ENCODE measurements at regions not wholly inside any gene's neighbourhood (a gene's known extent, or its start where the extent isn't known, plus 50 kb on each side); places are given as distances from the start of the nearest gene placed in this dataset.

DNA sequence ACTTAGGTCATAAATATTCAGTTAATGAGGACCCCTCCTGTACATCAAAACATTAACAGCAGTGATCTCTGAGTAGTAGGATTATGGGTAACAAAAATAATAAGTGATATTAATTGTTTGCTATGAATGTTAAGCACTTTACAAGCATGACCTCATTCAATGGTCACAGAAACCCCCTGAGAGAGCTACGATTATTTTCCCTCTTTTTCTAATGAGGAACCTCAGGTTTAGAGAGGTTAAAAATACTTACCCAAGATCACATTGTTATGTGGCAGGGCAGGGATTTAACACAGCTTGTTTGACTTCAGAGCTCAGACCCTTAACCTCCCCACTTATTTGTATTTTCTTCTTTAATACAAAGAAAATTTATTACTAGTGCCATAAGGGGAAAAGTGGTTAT lies 228.2 kb downstream of the TBL1XR1 start:
- ChIA-PET POLR2A (no interaction called here), CTCF (interaction anchor here (0.5 kb wide), 1 partner anchor 250 kb away, joined by 3 read pairs; no protein-coding TSS in a partner anchor)
- intact Hi-C loops (cut with micrococcal nuclease) = no loop called here
- H3K27ac Mint-ChIP-seq = no peak overlapping the region
- no peak overlapping the region for H3K4me3 Mint-ChIP-seq
- H3K9me3 Mint-ChIP-seq = no peaks in the 10 kb centered on the region
- H3K4me1 Mint-ChIP-seq (ENCODE audit: low read depth) = no peaks in the 10 kb centered on the region
- no peaks in the 10 kb centered on the region for H3K27me3 Mint-ChIP-seq
- no peaks in the 10 kb centered on the region for H3K36me3 Mint-ChIP-seq
- DNase-seq = no peak

DNA sequence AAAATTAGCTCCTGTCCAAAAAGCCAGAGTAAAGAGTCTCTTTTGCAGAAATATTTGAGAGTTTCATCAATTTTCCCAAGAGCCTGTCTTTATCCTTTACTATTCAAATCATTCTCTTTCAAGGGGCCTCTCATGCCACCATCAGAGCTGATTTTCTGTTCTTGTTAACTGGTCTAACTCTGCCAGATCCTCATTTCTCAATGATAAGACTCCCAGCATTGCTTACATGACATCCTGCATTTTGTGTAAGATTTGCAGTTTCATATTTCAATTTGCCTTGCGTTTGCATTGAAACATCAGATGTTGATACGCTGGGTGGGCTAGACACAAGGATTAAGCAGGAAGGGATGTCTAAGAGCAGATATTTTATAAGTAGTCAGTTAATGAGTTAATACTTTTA lies 228.7 kb downstream of the TBL1XR1 start:
- CTCF ChIA-PET = interaction anchor here (0.5 kb wide), 1 partner anchor 251 kb away, joined by 3 read pairs; no protein-coding TSS in a partner anchor
- no peaks in the 10 kb centered on the region for H3K9me3 Mint-ChIP-seq

DNA sequence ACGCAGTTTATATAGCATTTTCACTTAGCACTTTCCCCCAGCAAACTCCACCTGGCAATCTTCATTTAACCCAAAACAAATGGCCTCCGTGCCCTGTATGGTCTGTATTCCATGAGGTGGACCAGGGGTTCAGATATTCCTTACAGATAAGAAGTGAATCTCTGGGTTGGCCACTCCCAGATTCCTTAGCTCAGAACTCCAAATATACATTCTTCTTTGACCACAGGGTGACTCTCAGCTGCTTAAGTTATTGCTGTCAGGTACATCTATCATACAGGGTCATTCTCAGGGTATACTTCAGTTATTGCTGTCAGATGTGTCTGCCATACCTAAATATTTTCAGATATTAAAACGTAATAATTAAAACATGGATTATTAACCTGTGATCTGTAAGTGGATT lies 229.8 kb downstream of the TBL1XR1 start:
- intact Hi-C loops (cut with micrococcal nuclease) = no loop called here
- CTCF ChIA-PET = interaction anchor here (0.6 kb wide), 1 partner anchor 88 kb away, joined by 3 read pairs; no protein-coding TSS in a partner anchor
- H3K9me3 Mint-ChIP-seq = no peaks in the 10 kb centered on the region
- H3K4me1 Mint-ChIP-seq (ENCODE audit: low read depth) = no peaks in the 10 kb centered on the region
- POLR2A ChIA-PET = no interaction called here
- no peak overlapping the region for H3K27ac Mint-ChIP-seq
- DNase-seq = no peak
- H3K36me3 Mint-ChIP-seq = no peaks in the 10 kb centered on the region
- peaks cover 3% of the 10 kb centered on the region for H3K27me3 Mint-ChIP-seq
- no peak overlapping the region for H3K4me3 Mint-ChIP-seq

More for the DNA sequence above, 228.7 kb downstream of the TBL1XR1 start:
- POLR2A ChIA-PET = no interaction called here
- H3K27me3 Mint-ChIP-seq = no peaks in the 10 kb centered on the region
- H3K36me3 Mint-ChIP-seq = no peaks in the 10 kb centered on the region
- intact Hi-C loops (cut with micrococcal nuclease) = no loop called here
- H3K4me3 Mint-ChIP-seq = no peak overlapping the region
- no peak for DNase-seq
- no peaks in the 10 kb centered on the region for H3K4me1 Mint-ChIP-seq (ENCODE audit: low read depth)
- H3K27ac Mint-ChIP-seq = no peak overlapping the region

DNA sequence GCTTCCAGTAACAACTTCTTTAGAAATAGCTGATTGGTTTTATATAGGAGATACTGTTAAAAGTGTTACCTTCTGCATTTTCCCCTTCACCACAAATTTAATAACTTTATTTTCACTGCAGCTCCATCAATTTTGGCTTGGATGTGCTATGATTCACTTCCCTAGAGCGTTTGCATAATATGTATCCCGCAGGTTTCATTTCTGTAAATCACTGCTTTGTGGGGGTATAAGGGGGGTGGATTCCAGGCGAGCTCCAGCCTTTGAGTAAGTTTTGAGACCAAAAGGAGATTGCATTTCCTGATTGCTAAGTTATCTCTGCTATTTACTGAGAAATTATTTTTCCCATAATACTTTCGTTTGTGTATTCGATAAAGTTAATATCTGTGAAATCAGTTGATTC lies 232.6 kb downstream of the TBL1XR1 start:
- Mint-ChIP-seq H3K27me3 (peaks cover 6% of the 10 kb centered on the region), H3K36me3 (no peaks in the 10 kb centered on the region), H3K9me3 (no peaks in the 10 kb centered on the region), H3K4me1 (ENCODE audit: low read depth) (no peaks in the 10 kb centered on the region), H3K4me3 (no peak overlapping the region), H3K27ac (no peak overlapping the region)
- ChIA-PET POLR2A (no interaction called here), CTCF (interaction anchor here (1.4 kb wide), 1 partner anchor 26 kb away, joined by 3 read pairs; no protein-coding TSS in a partner anchor)
- intact Hi-C loops (cut with micrococcal nuclease) = no loop called here
- DNase-seq = no peak

DNA sequence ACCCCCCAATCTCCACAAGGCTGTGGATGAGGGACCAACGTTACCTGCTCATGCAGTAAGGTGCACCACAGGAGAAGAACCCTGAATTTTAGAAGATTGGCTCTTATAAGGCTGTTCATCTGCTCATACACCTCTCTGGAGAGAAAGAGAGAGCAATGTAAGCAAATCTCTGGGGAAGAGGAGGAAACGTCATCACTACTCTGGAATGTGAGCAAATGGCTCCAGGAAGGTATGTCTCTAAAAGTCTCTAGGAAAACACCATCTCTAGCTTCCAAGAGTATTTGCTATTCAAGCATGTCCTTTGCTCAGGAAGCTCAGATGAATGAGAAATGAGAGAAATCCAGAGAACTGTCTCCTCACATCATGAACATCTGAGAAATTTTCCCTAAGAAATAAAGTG lies 235.4 kb downstream of the TBL1XR1 start:
- CTCF ChIA-PET = interaction anchor here (0.9 kb wide), 1 partner anchor 23 kb away, joined by 3 read pairs; no protein-coding TSS in a partner anchor
- H3K36me3 Mint-ChIP-seq = no peaks in the 10 kb centered on the region

DNA sequence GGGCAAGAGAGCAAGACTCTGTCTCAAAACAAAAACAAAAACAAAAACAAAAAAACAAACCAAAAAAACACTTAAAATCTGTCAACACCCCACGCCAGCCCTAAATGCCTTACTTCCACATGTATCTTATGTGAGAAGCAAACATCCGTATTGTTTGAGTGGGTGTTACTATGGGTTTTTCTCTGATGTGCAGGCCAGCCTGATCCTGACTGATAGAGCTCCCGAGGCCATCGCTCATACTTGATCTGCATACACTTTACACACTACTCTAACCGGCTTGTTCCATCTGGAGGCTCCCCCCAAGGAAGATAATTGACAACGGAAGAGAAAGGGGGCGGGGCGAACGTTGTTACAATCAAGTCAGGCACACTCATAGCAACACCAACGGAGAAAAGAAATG lies 237.4 kb downstream of the TBL1XR1 start:
- Mint-ChIP-seq H3K27me3 (peaks cover 6% of the 10 kb centered on the region), H3K4me1 (ENCODE audit: low read depth) (no peaks in the 10 kb centered on the region), H3K27ac (no peak overlapping the region), H3K4me3 (no peak overlapping the region), H3K9me3 (no peaks in the 10 kb centered on the region), H3K36me3 (no peaks in the 10 kb centered on the region)
- no peak for DNase-seq
- CTCF ChIA-PET = no interaction called here
- POLR2A ChIA-PET = no interaction called here
- intact Hi-C loops (cut with micrococcal nuclease) = no loop called here

More for the DNA sequence above, 235.4 kb downstream of the TBL1XR1 start:
- Mint-ChIP-seq H3K4me1 (ENCODE audit: low read depth) (no peaks in the 10 kb centered on the region), H3K9me3 (no peaks in the 10 kb centered on the region), H3K27me3 (peaks cover 6% of the 10 kb centered on the region), H3K4me3 (no peak overlapping the region), H3K27ac (no peak overlapping the region)
- intact Hi-C loops (cut with micrococcal nuclease) = no loop called here
- POLR2A ChIA-PET = no interaction called here
- DNase-seq = no peak

DNA sequence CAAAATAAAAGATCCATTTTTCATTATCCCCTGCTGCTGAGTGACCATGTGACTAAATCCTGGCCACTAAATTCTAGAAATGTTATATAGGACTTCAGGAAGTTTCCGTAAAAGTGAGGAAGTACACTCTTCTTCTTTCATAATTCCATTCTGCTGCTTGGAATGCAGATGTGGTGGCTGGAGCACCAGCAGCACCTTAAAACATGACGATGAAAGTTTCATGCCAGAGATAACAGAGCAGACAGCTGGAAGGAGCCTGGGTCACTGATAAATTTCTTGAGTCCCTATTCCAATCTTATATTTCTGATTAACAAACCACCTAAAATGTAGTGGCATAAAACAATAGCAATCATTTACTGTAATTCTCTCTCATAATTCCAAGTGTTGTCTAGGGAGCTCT lies 238.7 kb downstream of the TBL1XR1 start:
- intact Hi-C loops (cut with micrococcal nuclease) = no loop called here
- Mint-ChIP-seq H3K4me1 (ENCODE audit: low read depth) (no peaks in the 10 kb centered on the region), H3K36me3 (no peaks in the 10 kb centered on the region), H3K4me3 (no peak overlapping the region), H3K27ac (no peak overlapping the region), H3K9me3 (no peaks in the 10 kb centered on the region), H3K27me3 (peaks cover 6% of the 10 kb centered on the region)
- ChIA-PET POLR2A (no interaction called here), CTCF (interaction anchor here (0.9 kb wide), 1 partner anchor 20 kb away, joined by 3 read pairs; no protein-coding TSS in a partner anchor)
- DNase-seq = no peak

DNA sequence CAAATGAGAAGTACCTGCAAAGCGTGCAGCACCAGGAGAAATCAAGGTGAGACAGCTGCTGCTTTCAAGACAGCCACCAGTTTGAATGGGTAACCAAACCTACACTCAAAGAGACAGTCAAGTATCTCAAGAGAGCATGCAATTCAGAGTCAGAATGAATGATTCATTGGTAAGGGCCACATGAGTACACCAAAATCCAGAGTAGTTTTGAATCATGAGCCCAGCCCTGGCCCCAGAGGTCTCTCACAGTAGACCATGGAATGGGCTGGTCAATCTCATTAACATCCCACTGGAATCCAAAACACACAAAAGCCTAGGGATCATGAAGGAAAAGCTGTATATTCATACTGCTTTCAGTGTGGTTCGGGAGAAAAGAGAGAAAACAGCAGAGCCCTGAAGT lies 242.8 kb downstream of the TBL1XR1 start:
- Mint-ChIP-seq H3K4me1 (ENCODE audit: low read depth) (no peaks in the 10 kb centered on the region), H3K4me3 (no peak overlapping the region), H3K27me3 (no peaks in the 10 kb centered on the region), H3K9me3 (no peaks in the 10 kb centered on the region), H3K36me3 (no peaks in the 10 kb centered on the region), H3K27ac (no peak overlapping the region)
- intact Hi-C loops (cut with micrococcal nuclease) = no loop called here
- ChIA-PET POLR2A (no interaction called here), CTCF (interaction anchor here (1.1 kb wide), 1 partner anchor 16 kb away, joined by 3 read pairs; no protein-coding TSS in a partner anchor)
- DNase-seq = no peak

DNA sequence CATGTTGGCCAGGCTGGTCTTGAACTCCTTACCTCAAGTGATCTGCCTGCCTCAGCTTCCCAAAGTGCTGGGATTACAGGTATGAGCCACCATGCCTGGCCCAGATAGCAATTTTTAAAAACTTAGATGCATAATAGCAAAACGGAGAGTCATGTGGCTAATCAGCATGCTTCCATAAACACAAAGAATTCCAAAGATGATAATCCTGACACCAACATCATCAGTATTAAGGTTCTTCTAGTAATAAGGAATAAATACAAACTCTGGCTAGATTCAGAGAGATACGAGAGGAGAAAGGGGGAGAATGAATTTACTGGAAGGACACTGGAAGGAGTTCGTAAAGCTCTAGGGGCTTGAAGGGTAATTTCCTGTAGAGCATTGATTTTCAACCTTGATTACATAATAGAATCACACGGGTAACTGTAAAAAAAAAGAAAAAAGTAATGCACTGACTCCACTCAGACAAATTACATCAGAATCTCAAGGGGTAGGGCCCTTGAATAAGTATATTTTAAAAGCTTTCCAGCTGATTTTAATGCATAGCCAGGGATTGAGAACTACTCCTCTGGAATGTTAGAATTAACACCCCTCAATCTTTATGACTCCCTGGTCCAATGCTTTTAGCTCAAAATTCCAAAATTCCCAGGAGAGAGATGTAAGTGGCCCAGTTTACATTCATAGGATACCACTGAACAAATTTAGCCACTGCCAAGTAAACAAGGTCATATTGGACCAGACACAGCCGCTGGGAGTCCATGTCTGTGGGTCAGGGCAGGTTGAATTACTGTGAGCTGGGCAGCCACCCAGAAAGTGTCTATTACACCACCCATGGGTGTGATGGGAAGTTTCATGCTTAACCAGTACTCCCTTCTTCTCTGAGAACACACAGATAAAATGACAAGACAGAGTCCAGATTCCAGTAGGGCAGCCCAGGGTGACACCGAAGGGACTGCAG lies 243.9 kb downstream of the TBL1XR1 start:
- POLR2A ChIA-PET = no interaction called here
- no peaks in the 10 kb centered on the region for H3K4me1 Mint-ChIP-seq (ENCODE audit: low read depth)
- no peak overlapping the region for H3K27ac Mint-ChIP-seq
- CTCF ChIA-PET = interaction anchor here (1.1 kb wide), 1 partner anchor 15 kb away, joined by 3 read pairs; no protein-coding TSS in a partner anchor
- no peaks in the 10 kb centered on the region for H3K36me3 Mint-ChIP-seq
- H3K4me3 Mint-ChIP-seq = no peak overlapping the region
- intact Hi-C loops (cut with micrococcal nuclease) = no loop called here
- H3K9me3 Mint-ChIP-seq = no peaks in the 10 kb centered on the region
- H3K27me3 Mint-ChIP-seq = no peaks in the 10 kb centered on the region
- no peak for DNase-seq

DNA sequence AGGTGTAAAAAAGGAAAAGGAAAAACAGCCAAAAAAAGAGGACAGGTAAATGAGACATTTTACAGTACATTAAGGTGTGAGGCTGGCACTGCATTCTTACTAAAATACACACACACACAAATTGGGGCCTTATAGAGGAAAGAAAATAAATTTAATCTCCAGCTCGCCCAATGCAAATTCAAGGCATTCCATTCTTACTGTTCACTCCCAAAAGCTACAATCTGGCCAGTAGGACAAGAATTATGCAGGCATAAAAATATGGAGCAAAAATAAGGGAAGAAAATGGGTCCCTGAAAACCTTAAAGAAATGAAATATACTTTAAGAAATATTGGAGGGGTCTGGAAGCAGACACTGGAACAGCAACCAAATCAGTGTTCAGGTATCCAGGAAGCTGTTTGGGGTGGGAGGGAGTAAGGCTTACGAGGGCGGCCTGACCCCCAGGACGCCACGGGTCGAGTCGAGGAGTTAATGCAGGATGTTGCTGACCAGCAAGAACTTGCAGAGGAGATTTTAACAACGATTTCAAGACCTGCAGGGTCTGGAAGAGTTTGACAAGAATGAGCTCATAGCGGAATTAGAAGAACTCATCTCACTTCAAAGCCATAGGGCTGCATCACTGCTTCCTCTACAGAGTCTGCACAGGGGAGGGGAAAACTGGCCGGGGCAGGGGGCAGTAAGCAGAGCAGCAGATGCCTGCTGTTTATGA lies 245.5 kb downstream of the TBL1XR1 start:
- Mint-ChIP-seq H3K36me3 (no peaks in the 10 kb centered on the region), H3K9me3 (no peaks in the 10 kb centered on the region), H3K4me3 (no peak overlapping the region), H3K27me3 (no peaks in the 10 kb centered on the region), H3K27ac (no peak overlapping the region), H3K4me1 (ENCODE audit: low read depth) (no peaks in the 10 kb centered on the region)
- intact Hi-C loops (cut with micrococcal nuclease) = no loop called here
- ChIA-PET CTCF (interaction anchor here (1.2 to 1.9 kb wide), 2 partner anchors 13 to 79 kb away, joined by 3 to 6 read pairs; no protein-coding TSS in a partner anchor), POLR2A (no interaction called here)
- DNase-seq = no peak

DNA sequence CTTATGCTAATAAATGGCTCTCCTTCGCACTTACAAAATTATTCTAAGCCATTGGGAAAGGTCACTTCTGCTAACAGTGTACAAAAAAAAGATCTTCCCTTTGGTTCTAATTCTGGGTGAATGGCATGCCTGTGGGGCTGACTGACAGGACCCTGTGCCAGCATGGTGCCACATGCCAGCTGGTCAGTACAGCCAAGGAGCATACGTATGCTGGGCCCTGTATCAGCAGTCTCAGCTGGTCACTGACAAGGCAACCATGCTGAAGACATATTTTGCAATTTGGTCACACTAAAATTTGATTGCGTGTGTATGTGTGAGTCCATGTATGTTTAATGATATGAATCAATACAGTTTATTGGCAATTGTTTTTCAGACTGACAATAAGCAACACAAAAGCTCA lies 246.1 kb downstream of the TBL1XR1 start:
- Mint-ChIP-seq H3K36me3 (no peaks in the 10 kb centered on the region), H3K27me3 (no peaks in the 10 kb centered on the region), H3K4me1 (ENCODE audit: low read depth) (no peaks in the 10 kb centered on the region), H3K9me3 (no peaks in the 10 kb centered on the region), H3K4me3 (no peak overlapping the region), H3K27ac (no peak overlapping the region)
- ChIA-PET POLR2A (no interaction called here), CTCF (interaction anchor here (1.9 kb wide), 1 partner anchor 13 kb away, joined by 6 read pairs; no protein-coding TSS in a partner anchor)
- intact Hi-C loops (cut with micrococcal nuclease) = no loop called here
- no peak for DNase-seq

DNA sequence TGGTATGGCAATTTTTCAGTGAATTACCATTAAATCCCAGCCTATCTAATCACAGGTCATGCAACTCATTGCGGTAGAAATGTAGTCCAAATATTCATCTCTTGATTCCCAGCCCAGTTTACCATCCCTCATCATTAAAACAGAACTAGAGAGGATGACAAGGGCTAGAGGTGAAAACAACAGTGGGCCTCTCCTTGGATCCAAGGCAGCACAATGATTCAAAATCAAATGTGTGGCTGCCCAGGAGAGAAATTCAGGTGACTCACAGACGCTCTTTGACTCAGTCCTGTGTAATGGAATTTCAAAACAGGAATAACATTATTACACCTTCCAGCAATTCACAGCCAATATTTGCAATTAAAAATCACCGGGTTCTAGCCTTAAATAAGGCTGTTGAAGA lies 246.5 kb downstream of the TBL1XR1 start:
- intact Hi-C loops (cut with micrococcal nuclease) = no loop called here
- POLR2A ChIA-PET = no interaction called here

More for the DNA sequence above, 246.5 kb downstream of the TBL1XR1 start:
- H3K27me3 Mint-ChIP-seq = no peaks in the 10 kb centered on the region
- no peaks in the 10 kb centered on the region for H3K4me1 Mint-ChIP-seq (ENCODE audit: low read depth)
- no peak overlapping the region for H3K4me3 Mint-ChIP-seq
- no peaks in the 10 kb centered on the region for H3K36me3 Mint-ChIP-seq
- DNase-seq = no peak
- H3K27ac Mint-ChIP-seq = no peak overlapping the region
- CTCF ChIA-PET = interaction anchor here (1.9 kb wide), 1 partner anchor 12 kb away, joined by 6 read pairs; no protein-coding TSS in a partner anchor
- H3K9me3 Mint-ChIP-seq = no peaks in the 10 kb centered on the region
